HEK293T (cell line): ENCODE measurements at regions not wholly inside any gene's neighbourhood (a gene's known extent, or its start where the extent isn't known, plus 50 kb on each side); places are given as distances from the start of the nearest gene placed in this dataset.

Experiments
- ARNT ChIP-seq: fragments of 450-650 bp; IDR thresholded peaks from 2 replicates; pipeline ENCODE4 v1.6.1; 2017; ENCODE audit warnings: mild to moderate bottlenecking
- BHLHE40 ChIP-seq: fragments of 450-650 bp; IDR thresholded peaks from 2 replicates; pipeline ENCODE4 v1.6.1; 2016; ENCODE audit warnings: mild to moderate bottlenecking, moderate library complexity, borderline replicate concordance
- ELF4 ChIP-seq: fragments of 450-650 bp; IDR thresholded peaks from 2 replicates; pipeline ENCODE4 v1.6.1; 2017; ENCODE audit warnings: antibody characterized with exemption
- FOXA1 ChIP-seq: fragments of 450-650 bp; IDR thresholded peaks from 2 replicates; pipeline ENCODE4 v1.6.1; 2016; ENCODE audit warnings: mild to moderate bottlenecking
- FOXK2 ChIP-seq: fragments of 450-650 bp; IDR thresholded peaks from 2 replicates; pipeline ENCODE4 v1.6.1; 2016; ENCODE audit warnings: mild to moderate bottlenecking
- FOXM1 ChIP-seq: fragments of 450-650 bp; IDR thresholded peaks from 2 replicates; pipeline ENCODE4 v1.6.1; 2017; ENCODE audit warnings: mild to moderate bottlenecking, borderline replicate concordance
- HDGF ChIP-seq: fragments of 450-650 bp; IDR thresholded peaks from 2 replicates; pipeline ENCODE4 v1.6.1; 2017; ENCODE audit warnings: antibody characterized with exemption, borderline replicate concordance
- LEF1 ChIP-seq: fragments of 450-650 bp; IDR thresholded peaks from 2 replicates; pipeline ENCODE4 v1.6.1; 2017; ENCODE audit warnings: mild to moderate bottlenecking, borderline replicate concordance
- PKNOX1 ChIP-seq: fragments of 450-650 bp; IDR thresholded peaks from 2 replicates; pipeline ENCODE4 v1.6.1; 2016
- SP1 ChIP-seq: fragments of 450-650 bp; IDR thresholded peaks from 2 replicates; pipeline ENCODE4 v1.6.1; 2017
- SUZ12 ChIP-seq: fragments of 450-650 bp; IDR thresholded peaks from 2 replicates; pipeline ENCODE4 v1.6.1; 2016; ENCODE audit warnings: mild to moderate bottlenecking
- TARDBP ChIP-seq: fragments of 450-650 bp; IDR thresholded peaks from 2 replicates; pipeline ENCODE4 v1.6.1; 2016
- ZNF384 ChIP-seq: fragments of 450-650 bp; IDR thresholded peaks from 2 replicates; pipeline ENCODE4 v1.6.1; 2016

- TF ChIP-seq SP1 (no peak), FOXM1 (no peak), BHLHE40 (no peak), FOXK2 (no peak), PKNOX1 (no peak), ZNF384 (no peak), HDGF (no peak), TARDBP (no peak), FOXA1 (no peak), LEF1 (no peak), SUZ12 (no peak), ARNT (no peak), ELF4 (no peak)
Measured at GRCh38 chr13:89940383-89940782, 1407.1 kb upstream of the MIR17HG start.
